ENCODE measurements at regions not wholly inside any gene's neighbourhood (a gene's known extent, or its start where the extent isn't known, plus 50 kb on each side); places are given as distances from the start of the nearest gene placed in this dataset.

- TF ChIP-seq CTCF (IDR thresholded peaks at IDR 0.05; ENCODE audit: borderline replicate concordance, extremely low read depth, low read length, poor library complexity, severe bottlenecking) (no peak), EZH2 (IDR thresholded peaks at IDR 0.05; ENCODE audit: borderline replicate concordance, low read depth, low read length, severe bottlenecking) (no peak)
Observed at GRCh38 chr2:123670286-123670685, 354.8 kb upstream of the CNTNAP5 start.

Data from DND-41 (cell line).